Colonic mucosa (tissue), 4 donors: ENCODE measurements at regions not wholly inside any gene's neighbourhood (a gene's known extent, or its start where the extent isn't known, plus 50 kb on each side); places are given as distances from the start of the nearest gene placed in this dataset.

Experiments
- DNase-seq: peaks from one replicate; pipeline ENCODE4 v3.0.0-alpha.2; 2020
- H3K27ac ChIP-seq: fragments of 200-600 bp; one replicate; pipeline ENCODE4 v1.8.0; 2021
- H3K27me3 ChIP-seq: fragments of 200-600 bp; one replicate; pipeline ENCODE4 v1.8.0; 2021
- H3K36me3 ChIP-seq: fragments of 200-600 bp; one replicate; pipeline ENCODE4 v1.8.0; 2021
- H3K4me1 ChIP-seq: fragments of 200-600 bp; one replicate; pipeline ENCODE4 v1.8.0; 2021; ENCODE audit warnings: mild to moderate bottlenecking
- H3K4me3 ChIP-seq: fragments of 200-600 bp; one replicate; pipeline ENCODE4 v1.8.0; 2021
- H3K9ac ChIP-seq, 2 donors: one replicate each; pipeline ENCODE4 v1.7.0; 2013; ENCODE audit warnings: control low read depth in 2 of 2, low read depth in 2 of 2, low read length in 2 of 2
- H3K9me3 ChIP-seq: fragments of 200-600 bp; one replicate; pipeline ENCODE4 v1.8.0; 2021
- intact Hi-C: fragments of 100-400 bp; cut with DNase I; formaldehyde crosslinking; loops from one replicate; pipeline ENCODE4 v1.14.1; 2022
- TF ChIP-seq, protein P1 (sequence below): fragments of 200-600 bp; IDR thresholded peaks from one replicate; pipeline ENCODE4 v1.8.0; 2022; ENCODE audit warnings: antibody characterized with exemption, mild to moderate bottlenecking
- donor health status: healthy.
- donor health status: DM: no; HTN: no; CAD: no.
- donor health status: DM: no; HTN: no; CAD: no.

DNA sequence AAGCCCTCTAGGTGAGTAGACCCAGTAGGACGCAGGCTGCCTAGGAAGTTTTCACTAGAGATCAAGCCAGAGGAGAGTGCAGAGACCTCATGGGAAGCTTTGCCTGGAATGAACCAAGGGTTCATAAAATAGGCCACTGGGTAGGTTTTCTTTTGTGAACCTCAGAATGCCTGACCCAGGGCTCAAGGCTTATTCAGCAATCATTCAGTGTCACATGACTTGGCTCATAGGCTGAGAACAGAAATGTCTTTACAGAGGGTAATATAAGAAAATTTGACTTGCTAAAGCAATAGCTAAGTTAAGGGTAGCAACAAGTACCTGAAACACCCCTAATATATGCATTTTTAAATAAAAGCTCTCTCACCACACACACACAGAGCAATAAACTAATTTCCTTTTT lies 132.6 kb downstream of the RAB38 start:
- no peak overlapping the region for H3K4me3 ChIP-seq
- no peak overlapping the region for H3K9ac ChIP-seq
- DNase-seq, result no peak
- intact Hi-C loops, result no loop called here
- no peaks in the 10 kb centered on the region for H3K36me3 ChIP-seq
- H3K27ac ChIP-seq, result no peak overlapping the region
- no peaks in the 10 kb centered on the region for H3K9me3 ChIP-seq
- H3K4me1 ChIP-seq, result no peaks in the 10 kb centered on the region
- H3K27me3 ChIP-seq, result no peaks in the 10 kb centered on the region
- TF ChIP-seq, protein P1, sequence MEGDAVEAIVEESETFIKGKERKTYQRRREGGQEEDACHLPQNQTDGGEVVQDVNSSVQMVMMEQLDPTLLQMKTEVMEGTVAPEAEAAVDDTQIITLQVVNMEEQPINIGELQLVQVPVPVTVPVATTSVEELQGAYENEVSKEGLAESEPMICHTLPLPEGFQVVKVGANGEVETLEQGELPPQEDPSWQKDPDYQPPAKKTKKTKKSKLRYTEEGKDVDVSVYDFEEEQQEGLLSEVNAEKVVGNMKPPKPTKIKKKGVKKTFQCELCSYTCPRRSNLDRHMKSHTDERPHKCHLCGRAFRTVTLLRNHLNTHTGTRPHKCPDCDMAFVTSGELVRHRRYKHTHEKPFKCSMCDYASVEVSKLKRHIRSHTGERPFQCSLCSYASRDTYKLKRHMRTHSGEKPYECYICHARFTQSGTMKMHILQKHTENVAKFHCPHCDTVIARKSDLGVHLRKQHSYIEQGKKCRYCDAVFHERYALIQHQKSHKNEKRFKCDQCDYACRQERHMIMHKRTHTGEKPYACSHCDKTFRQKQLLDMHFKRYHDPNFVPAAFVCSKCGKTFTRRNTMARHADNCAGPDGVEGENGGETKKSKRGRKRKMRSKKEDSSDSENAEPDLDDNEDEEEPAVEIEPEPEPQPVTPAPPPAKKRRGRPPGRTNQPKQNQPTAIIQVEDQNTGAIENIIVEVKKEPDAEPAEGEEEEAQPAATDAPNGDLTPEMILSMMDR, result no peak

DNA sequence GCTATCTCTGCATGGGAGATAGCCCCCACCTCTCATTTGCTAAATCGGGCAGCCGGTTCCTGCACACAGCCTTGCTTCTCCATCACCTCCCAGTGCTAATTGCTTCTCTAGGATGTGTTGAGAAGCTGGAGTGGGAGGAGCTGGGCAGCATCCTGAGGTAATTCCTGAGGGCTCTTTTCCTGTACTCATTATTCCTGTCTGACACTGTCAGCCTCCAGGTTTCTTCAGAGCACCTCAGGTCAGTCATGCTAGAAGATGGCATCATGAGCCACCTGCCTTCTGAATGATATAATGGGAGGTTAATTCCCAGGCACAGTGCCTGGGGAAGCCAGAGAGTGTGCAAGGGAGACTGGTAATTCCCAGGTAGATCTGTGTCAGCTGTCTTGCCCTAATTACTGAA lies 133.0 kb downstream of the RAB38 start:
- no peak overlapping the region for H3K9ac ChIP-seq
- DNase-seq, result no peak
- no peaks in the 10 kb centered on the region for H3K9me3 ChIP-seq
- intact Hi-C loops, result no loop called here
- H3K27me3 ChIP-seq, result no peaks in the 10 kb centered on the region
- H3K36me3 ChIP-seq, result no peaks in the 10 kb centered on the region
- H3K4me3 ChIP-seq, result no peak overlapping the region
- no peak overlapping the region for H3K27ac ChIP-seq
- no peaks in the 10 kb centered on the region for H3K4me1 ChIP-seq
- TF ChIP-seq, protein P1, result no peak

DNA sequence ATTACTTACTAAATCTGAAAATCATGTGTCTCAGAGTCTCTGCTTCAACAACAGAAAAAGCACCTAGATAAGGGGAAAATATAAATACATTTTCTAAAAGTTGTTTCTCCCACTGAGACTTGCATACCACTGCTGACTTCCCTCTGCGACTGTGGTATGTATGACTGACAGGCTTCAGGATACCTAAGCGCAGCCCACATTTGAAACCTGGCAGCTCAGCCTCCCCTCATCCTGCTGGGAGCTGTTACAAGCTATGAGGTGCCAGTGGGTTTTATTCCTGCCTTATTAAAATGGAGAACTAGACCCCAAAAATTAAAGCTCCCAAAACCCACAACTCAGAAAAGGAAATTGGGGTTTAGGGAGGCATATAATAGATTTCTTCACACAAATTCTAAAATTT lies 133.6 kb downstream of the RAB38 start:
- no peaks in the 10 kb centered on the region for H3K36me3 ChIP-seq

DNA sequence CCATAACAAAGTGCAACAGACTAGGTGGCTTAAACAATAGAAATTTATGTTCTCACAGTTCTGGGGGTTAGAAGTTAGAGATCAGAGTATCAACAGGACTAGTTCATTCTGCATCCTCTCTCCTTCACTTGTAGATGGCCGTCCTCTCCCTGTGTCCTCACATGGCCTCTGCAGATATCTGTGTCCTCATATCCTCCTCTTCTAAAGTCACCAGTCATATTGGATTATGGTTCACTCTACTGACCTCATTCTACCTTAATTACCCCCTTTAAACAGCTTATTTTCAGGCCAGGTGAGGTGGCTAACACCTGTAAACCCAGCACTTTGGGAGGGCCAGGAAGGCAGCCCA lies 135.1 kb downstream of the RAB38 start:
- H3K27me3 ChIP-seq, result no peaks in the 10 kb centered on the region
- intact Hi-C loops, result no loop called here
- no peaks in the 10 kb centered on the region for H3K9me3 ChIP-seq
- H3K4me1 ChIP-seq, result no peaks in the 10 kb centered on the region
- H3K36me3 ChIP-seq, result no peaks in the 10 kb centered on the region
- H3K9ac ChIP-seq, result no peak overlapping the region
- no peak overlapping the region for H3K4me3 ChIP-seq
- DNase-seq, result no peak
- H3K27ac ChIP-seq, result no peak overlapping the region
- TF ChIP-seq, protein P1, result no peak

More for the DNA sequence above, 133.6 kb downstream of the RAB38 start:
- Histone ChIP-seq H3K4me1 (no peaks in the 10 kb centered on the region), H3K9me3 (no peaks in the 10 kb centered on the region), H3K27me3 (no peaks in the 10 kb centered on the region), H3K9ac (no peak overlapping the region), H3K4me3 (no peak overlapping the region), H3K27ac (no peak overlapping the region)
- TF ChIP-seq, protein P1, result no peak
- intact Hi-C loops, result no loop called here
- DNase-seq, result no peak

DNA sequence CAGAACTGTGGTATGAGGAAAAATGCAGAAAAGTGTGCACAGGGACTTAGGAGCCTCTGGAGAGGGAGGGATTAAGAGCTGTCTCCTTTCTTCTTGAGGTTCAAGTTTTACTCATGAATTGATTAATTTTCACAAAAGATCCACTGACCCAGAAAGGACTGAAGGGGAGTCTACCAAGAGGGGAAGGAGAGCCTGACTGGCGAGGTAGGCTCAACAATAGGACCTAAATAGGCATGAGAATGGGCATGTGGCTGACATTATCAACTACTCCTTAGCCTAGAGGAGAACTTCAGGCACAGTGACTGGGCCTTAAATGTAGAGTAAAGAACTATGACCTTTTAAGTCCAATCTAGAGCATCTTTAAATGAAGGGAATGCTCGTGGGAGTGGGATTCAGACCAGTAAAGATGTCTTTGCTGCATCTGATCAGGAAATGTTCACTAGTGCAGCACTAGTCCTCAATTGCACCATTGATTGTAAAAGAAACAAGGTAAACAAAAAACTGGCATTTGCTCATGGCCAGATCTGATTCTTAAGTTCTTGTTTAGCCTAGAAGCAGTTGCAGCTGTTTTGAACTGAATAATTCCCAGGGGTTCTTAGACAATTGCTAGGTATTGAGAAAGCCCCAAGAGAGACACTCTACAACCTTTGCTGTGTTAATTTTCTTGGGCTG lies 135.6 kb downstream of the RAB38 start:
- no peak overlapping the region for H3K4me3 ChIP-seq
- DNase-seq, result no peak
- intact Hi-C loops, result no loop called here
- no peaks in the 10 kb centered on the region for H3K27me3 ChIP-seq
- H3K4me1 ChIP-seq, result no peaks in the 10 kb centered on the region
- no peak overlapping the region for H3K9ac ChIP-seq
- no peaks in the 10 kb centered on the region for H3K36me3 ChIP-seq
- no peaks in the 10 kb centered on the region for H3K9me3 ChIP-seq
- TF ChIP-seq, protein P1, result no peak
- H3K27ac ChIP-seq, result no peak overlapping the region
